ENCODE measurements at regions not wholly inside any gene's neighbourhood (a gene's known extent, or its start where the extent isn't known, plus 50 kb on each side); places are given as distances from the start of the nearest gene placed in this dataset.

DNA sequence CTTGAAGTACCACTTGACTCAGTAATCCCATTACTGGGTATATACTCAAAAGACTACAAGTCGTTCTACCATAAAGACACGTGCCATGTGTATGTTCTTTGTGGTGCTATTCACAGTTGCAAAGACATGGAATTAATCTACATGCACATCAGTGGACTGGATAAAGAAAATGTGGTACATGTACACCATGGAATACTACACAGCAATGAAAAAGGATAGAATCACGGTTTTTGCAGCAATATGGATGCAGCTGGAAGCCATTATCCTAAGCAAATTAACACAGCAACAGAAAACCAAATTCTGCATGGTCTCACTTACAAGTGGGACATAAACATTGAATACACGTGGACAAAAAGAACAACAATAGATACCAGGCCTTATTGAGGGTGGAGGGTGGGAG lies 583.4 kb upstream of the CELF2 start:
- TF ChIP-seq GLIS3 (CRISPR knock-in tag; IDR thresholded peaks at IDR 0.05) (no peak), ZNF8 (CRISPR knock-in tag; IDR thresholded peaks at IDR 0.05) (0 out of 2 replicates have a peak, but pooled peaks have one; percentile 37), SNAI2 (CRISPR knock-in tag; IDR thresholded peaks at IDR 0.05) (no peak), ZC3H10 (CRISPR knock-in tag; IDR thresholded peaks at IDR 0.05) (no peak), ISL1 (CRISPR knock-in tag; IDR thresholded peaks at IDR 0.05) (no peak), BACH2 (CRISPR knock-in tag; IDR thresholded peaks at IDR 0.05; ENCODE audit: borderline replicate concordance) (no peak), ARNTL (CRISPR knock-in tag; IDR thresholded peaks at IDR 0.05; ENCODE audit: borderline replicate concordance, low read depth) (no peak)
- TF ChIP-seq, protein P1, sequence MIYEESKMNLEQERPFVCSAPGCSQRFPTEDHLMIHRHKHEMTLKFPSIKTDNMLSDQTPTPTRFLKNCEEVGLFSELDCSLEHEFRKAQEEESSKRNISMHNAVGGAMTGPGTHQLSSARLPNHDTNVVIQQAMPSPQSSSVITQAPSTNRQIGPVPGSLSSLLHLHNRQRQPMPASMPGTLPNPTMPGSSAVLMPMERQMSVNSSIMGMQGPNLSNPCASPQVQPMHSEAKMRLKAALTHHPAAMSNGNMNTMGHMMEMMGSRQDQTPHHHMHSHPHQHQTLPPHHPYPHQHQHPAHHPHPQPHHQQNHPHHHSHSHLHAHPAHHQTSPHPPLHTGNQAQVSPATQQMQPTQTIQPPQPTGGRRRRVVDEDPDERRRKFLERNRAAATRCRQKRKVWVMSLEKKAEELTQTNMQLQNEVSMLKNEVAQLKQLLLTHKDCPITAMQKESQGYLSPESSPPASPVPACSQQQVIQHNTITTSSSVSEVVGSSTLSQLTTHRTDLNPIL (CRISPR knock-in tag; IDR thresholded peaks at IDR 0.05; ENCODE audit: low read depth), result no peak
- TF ChIP-seq, protein P2, sequence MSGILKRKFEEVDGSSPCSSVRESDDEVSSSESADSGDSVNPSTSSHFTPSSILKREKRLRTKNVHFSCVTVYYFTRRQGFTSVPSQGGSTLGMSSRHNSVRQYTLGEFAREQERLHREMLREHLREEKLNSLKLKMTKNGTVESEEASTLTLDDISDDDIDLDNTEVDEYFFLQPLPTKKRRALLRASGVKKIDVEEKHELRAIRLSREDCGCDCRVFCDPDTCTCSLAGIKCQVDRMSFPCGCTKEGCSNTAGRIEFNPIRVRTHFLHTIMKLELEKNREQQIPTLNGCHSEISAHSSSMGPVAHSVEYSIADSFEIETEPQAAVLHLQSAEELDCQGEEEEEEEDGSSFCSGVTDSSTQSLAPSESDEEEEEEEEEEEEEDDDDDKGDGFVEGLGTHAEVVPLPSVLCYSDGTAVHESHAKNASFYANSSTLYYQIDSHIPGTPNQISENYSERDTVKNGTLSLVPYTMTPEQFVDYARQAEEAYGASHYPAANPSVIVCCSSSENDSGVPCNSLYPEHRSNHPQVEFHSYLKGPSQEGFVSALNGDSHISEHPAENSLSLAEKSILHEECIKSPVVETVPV (CRISPR knock-in tag; IDR thresholded peaks at IDR 0.05), result no peak
- TF ChIP-seq, protein P3, sequence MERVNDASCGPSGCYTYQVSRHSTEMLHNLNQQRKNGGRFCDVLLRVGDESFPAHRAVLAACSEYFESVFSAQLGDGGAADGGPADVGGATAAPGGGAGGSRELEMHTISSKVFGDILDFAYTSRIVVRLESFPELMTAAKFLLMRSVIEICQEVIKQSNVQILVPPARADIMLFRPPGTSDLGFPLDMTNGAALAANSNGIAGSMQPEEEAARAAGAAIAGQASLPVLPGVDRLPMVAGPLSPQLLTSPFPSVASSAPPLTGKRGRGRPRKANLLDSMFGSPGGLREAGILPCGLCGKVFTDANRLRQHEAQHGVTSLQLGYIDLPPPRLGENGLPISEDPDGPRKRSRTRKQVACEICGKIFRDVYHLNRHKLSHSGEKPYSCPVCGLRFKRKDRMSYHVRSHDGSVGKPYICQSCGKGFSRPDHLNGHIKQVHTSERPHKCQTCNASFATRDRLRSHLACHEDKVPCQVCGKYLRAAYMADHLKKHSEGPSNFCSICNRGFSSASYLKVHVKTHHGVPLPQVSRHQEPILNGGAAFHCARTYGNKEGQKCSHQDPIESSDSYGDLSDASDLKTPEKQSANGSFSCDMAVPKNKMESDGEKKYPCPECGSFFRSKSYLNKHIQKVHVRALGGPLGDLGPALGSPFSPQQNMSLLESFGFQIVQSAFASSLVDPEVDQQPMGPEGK (CRISPR knock-in tag; IDR thresholded peaks at IDR 0.05; ENCODE audit: borderline replicate concordance), result no peak
- TF ChIP-seq, protein P4, sequence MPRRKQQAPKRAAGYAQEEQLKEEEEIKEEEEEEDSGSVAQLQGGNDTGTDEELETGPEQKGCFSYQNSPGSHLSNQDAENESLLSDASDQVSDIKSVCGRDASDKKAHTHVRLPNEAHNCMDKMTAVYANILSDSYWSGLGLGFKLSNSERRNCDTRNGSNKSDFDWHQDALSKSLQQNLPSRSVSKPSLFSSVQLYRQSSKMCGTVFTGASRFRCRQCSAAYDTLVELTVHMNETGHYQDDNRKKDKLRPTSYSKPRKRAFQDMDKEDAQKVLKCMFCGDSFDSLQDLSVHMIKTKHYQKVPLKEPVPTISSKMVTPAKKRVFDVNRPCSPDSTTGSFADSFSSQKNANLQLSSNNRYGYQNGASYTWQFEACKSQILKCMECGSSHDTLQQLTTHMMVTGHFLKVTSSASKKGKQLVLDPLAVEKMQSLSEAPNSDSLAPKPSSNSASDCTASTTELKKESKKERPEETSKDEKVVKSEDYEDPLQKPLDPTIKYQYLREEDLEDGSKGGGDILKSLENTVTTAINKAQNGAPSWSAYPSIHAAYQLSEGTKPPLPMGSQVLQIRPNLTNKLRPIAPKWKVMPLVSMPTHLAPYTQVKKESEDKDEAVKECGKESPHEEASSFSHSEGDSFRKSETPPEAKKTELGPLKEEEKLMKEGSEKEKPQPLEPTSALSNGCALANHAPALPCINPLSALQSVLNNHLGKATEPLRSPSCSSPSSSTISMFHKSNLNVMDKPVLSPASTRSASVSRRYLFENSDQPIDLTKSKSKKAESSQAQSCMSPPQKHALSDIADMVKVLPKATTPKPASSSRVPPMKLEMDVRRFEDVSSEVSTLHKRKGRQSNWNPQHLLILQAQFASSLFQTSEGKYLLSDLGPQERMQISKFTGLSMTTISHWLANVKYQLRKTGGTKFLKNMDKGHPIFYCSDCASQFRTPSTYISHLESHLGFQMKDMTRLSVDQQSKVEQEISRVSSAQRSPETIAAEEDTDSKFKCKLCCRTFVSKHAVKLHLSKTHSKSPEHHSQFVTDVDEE (CRISPR knock-in tag; IDR thresholded peaks at IDR 0.05), result no peak
- TF ChIP-seq, protein P5, sequence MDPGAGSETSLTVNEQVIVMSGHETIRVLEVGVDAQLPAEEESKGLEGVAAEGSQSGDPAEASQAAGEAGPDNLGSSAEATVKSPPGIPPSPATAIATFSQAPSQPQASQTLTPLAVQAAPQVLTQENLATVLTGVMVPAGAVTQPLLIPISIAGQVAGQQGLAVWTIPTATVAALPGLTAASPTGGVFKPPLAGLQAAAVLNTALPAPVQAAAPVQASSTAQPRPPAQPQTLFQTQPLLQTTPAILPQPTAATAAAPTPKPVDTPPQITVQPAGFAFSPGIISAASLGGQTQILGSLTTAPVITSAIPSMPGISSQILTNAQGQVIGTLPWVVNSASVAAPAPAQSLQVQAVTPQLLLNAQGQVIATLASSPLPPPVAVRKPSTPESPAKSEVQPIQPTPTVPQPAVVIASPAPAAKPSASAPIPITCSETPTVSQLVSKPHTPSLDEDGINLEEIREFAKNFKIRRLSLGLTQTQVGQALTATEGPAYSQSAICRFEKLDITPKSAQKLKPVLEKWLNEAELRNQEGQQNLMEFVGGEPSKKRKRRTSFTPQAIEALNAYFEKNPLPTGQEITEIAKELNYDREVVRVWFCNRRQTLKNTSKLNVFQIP (CRISPR knock-in tag; IDR thresholded peaks at IDR 0.05; ENCODE audit: borderline replicate concordance, low read depth), result no peak
